ENCODE measurements at regions not wholly inside any gene's neighbourhood (a gene's known extent, or its start where the extent isn't known, plus 50 kb on each side); places are given as distances from the start of the nearest gene placed in this dataset.
"Not testable (repeated sequence)": the region's sequence is repeated elsewhere in the genome, so short reads cannot be mapped to it uniquely, and the experiment has no call there.

- ATAC-seq (no peak), DNase-seq (ENCODE audit: missing footprints) (no peak)
- intact Hi-C loops (cut with DNase I): no loop called here
Observed at GRCh38 chr16:86343796-86344585, 166.3 kb upstream of the FOXF1 start.

GRCh38 chr16:86344586-86344871, 165.8 kb upstream of the FOXF1 start:
- intact Hi-C loops (cut with DNase I): no loop called here
- DNase-seq (ENCODE audit: missing footprints): no peak
- ATAC-seq: no peak

DNA sequence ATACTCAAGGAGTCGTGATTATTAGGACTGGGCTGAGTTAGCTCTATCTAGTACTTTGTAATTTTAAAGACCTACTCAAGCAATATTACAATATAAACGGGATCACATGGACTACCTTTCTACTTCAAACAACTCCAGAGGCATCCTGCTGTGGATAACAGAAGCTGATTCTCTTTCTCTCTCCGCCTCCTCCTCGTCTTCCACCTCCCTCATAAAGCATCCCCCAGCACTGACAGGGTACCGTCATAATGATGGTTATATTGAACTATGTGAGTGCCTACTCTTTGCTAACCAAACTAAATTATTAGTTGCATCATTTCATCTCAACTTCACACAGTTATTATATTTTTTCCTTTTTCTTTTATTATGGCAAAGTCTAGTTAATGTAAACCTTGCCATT, 165.4 kb upstream of the FOXF1 start:
- intact Hi-C loops (cut with DNase I): no loop called here
- no peak for DNase-seq (ENCODE audit: missing footprints)
- ATAC-seq: no peak

DNA sequence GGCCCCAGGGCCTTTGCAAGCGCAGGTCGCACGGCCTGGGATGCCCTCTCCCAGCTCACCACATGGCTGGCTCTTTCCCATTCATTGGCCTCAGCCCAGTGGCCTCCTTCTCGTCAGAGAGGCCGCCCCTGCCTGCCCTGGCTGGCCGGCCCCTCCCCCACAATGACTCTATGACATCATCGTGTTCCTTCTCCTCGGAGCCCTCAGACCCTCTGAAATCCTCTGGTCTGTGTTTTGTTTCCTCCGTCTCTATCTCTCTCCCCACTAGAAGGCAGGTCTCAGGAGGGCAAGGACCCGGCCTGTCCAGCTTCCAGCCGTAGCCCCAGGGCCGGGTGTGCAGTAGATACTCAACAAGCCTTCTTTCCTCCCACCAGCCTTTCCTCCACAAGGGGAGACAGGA, 164.8 kb upstream of the FOXF1 start:
- intact Hi-C loops (cut with DNase I): no loop called here
- DNase-seq (ENCODE audit: missing footprints): no peak
- ATAC-seq: no peak

- ATAC-seq (no peak), DNase-seq (ENCODE audit: missing footprints) (no peak)
- intact Hi-C loops (cut with DNase I): no loop called here
Observed at GRCh38 chr16:86346034-86346433, 164.3 kb upstream of the FOXF1 start.

GRCh38 chr16:86347090-86347489, 163.2 kb upstream of the FOXF1 start:
- intact Hi-C loops (cut with DNase I): no loop called here
- DNase-seq (ENCODE audit: missing footprints) (no peak), ATAC-seq (no peak)

DNA sequence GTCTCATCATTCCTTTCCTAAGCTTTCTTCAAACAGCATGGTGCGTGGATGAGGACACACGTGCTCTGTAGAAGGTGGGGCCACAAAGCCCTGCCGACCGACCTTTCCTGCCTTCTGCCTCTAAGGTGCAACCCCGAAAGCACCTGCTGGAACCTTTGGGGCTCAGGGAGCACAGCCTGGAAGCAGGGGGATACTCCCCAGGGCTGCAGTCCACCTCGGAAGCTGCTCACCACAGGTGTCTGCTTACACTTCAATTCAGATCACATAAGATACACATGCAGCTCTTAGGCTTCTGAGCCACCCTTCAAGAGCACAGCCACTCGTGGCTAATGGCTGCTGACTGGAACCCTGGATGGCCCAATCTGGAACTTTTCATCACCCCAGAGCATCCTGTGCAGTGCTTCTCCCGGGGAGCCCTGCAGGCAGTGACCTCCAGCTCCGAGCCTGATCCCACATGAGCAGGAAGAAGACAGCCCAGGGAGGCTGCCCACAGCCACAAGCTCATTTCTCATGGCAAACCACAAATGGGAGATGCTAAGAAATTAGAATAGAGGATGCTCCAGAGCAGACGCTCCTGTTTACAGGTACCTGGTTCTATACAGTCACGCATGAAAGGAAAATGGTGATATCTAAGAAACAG, 162.3 kb upstream of the FOXF1 start:
- intact Hi-C loops (cut with DNase I): no loop called here
- DNase-seq (ENCODE audit: missing footprints) (no peak), ATAC-seq (no peak)

- DNase-seq (ENCODE audit: missing footprints) (no peak), ATAC-seq (no peak)
- intact Hi-C loops (cut with DNase I): no loop called here
Observed at GRCh38 chr16:86349338-86349900, 160.9 kb upstream of the FOXF1 start.

- DNase-seq (ENCODE audit: missing footprints): no peak
- intact Hi-C loops (cut with DNase I): no loop called here
- no peak for ATAC-seq
Observed at GRCh38 chr16:86350289-86350688, 160.0 kb upstream of the FOXF1 start.

GRCh38 chr16:86351041-86351784, 159.1 kb upstream of the FOXF1 start:
- intact Hi-C loops (cut with DNase I): no loop called here
- ATAC-seq (no peak), DNase-seq (ENCODE audit: missing footprints) (no peak)

GRCh38 chr16:86351785-86352139, 158.6 kb upstream of the FOXF1 start:
- intact Hi-C loops (cut with DNase I); DNase-seq (ENCODE audit: missing footprints); ATAC-seq: not testable (repeated sequence)

GRCh38 chr16:86353148-86353547, 157.2 kb upstream of the FOXF1 start:
- DNase-seq (ENCODE audit: missing footprints) (no peak), ATAC-seq (no peak)
- intact Hi-C loops (cut with DNase I): no loop called here

DNA sequence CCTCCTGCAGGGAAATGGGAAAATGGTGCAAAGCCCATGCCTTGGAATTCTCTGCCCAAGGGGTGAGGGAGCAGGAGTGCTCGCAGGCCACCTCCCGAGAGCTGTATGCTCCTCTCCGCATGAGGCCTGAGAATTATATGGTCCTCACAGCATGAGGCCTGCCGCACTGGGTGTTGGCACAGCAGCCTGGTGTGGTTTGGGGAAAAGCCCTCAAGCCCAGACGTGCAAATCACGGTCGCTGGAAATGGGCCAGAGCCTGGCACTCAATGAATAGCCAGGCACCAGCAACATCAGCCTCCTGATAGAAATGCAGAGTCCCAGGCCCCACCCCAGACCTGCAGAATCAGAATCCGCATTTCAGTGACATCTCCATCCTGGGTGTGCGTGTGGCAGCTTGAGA, 156.4 kb upstream of the FOXF1 start:
- ATAC-seq (no peak), DNase-seq (ENCODE audit: missing footprints) (no peak)
- intact Hi-C loops (cut with DNase I): no loop called here

GRCh38 chr16:86354641-86355513, 155.4 kb upstream of the FOXF1 start:
- ATAC-seq: no peak
- intact Hi-C loops (cut with DNase I): no loop called here
- DNase-seq (ENCODE audit: missing footprints): no peak

DNA sequence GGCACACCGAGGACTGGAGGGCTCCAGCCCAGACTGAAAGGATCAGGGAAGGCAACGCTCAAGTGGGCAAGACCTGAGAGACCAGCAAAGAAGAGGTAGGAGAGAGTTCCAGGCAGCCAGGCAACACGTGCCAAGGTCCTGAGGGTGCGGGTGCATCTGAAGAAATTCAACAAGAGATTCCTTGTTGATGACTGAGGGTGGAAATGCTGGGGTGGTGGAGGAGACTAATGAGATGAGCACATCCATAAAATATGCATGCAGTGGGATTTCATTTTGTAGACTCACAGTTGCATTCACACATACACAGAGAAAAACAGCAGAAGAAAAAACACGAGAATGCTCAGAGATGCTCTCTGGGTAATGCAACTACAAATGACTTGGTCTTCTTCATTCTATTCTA, 154.8 kb upstream of the FOXF1 start:
- intact Hi-C loops (cut with DNase I): no loop called here

DNA sequence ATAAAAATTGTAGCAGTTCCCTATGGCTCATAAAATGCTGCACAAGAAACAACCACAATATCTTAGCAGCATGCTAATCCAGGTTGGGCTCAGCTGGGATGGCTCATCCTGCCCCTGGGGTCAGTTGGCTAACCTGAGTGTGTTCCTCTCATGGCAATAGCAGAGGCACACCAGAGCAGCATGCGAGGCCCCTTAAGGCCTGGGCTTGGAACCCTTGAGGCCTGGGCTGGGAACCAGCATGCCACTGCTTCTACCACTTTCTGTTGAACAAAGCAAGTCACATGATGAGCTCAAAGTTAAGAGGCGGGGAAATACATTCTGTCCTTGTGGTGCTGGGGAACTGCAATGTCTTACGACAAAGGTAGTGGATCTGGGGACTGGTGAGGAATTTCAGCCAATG, 154.4 kb upstream of the FOXF1 start:
- DNase-seq (ENCODE audit: missing footprints): no peak
- no peak for ATAC-seq
- intact Hi-C loops (cut with DNase I): no loop called here

More for the DNA sequence above, 154.8 kb upstream of the FOXF1 start:
- no peak for ATAC-seq
- no peak for DNase-seq (ENCODE audit: missing footprints)

GRCh38 chr16:86356804-86357203, 153.5 kb upstream of the FOXF1 start:
- intact Hi-C loops (cut with DNase I): no loop called here
- no peak for DNase-seq (ENCODE audit: missing footprints)
- ATAC-seq: no peak

DNA sequence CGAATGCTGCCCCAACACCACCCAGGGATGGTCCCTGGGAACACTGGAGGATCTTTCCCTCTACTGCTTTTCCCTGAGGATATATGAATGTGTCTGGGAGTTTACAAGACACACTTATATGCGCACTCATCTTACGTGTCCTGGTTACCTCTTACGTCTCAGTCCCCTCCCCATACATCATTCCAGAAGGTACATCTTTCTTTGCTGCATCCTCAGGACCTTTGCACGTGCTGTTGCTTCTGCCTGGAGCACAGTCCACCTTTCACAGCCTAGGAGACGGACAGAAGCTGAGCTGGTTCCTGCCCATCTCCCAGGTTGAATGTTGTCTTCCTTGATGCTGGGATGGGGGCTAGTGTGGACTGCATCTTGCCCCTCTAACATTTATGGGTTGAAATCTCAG, 153.0 kb upstream of the FOXF1 start:
- ATAC-seq (no peak), DNase-seq (ENCODE audit: missing footprints) (no peak)

GRCh38 chr16:86357950-86358349, 152.4 kb upstream of the FOXF1 start:
- no peak for ATAC-seq
- DNase-seq (ENCODE audit: missing footprints): no peak
- intact Hi-C loops (cut with DNase I): no loop called here

More for the DNA sequence above, 153.0 kb upstream of the FOXF1 start:
- intact Hi-C loops (cut with DNase I): no loop called here
